ENCODE measurements at regions not wholly inside any gene's neighbourhood (a gene's known extent, or its start where the extent isn't known, plus 50 kb on each side); places are given as distances from the start of the nearest gene placed in this dataset.

- no peaks in the 10 kb centered on the region for H3K79me2 ChIP-seq (ENCODE audit: insufficient read depth, low read length)
- DNase-seq (ENCODE audit: low spot score) = no peak
- no peak overlapping the region for H3K4me2 ChIP-seq (ENCODE audit: low read depth, low read length)
- 5% methylated on average over 2 of the region's 2 CpGs for whole genome bisulfite sequencing (ENCODE audit: low lambda C conversion rate)
- no peaks in the 10 kb centered on the region for H3K4me1 ChIP-seq (ENCODE audit: insufficient read depth, low read length)
- H2AFZ ChIP-seq (ENCODE audit: low read length) = no peak overlapping the region
- in situ Hi-C loops (cut with HindIII; ENCODE audit: extremely low pct_ligation_motif_present, low pct_unique_long_range_greater_than_20kb) (no loop called here), intact Hi-C loops (cut with micrococcal nuclease; ENCODE audit: unreplicated experiment) (no loop called here)
- no TSS peak for BruUV-seq (replicated peaks)
- POLR2A ChIA-PET = no interaction called here
- CTCF ChIA-PET (ENCODE audit: low intra/inter-chr PET ratio, low total read pairs) = no interaction called here
- H4K20me1 ChIP-seq (ENCODE audit: insufficient read depth, low read length) = no peaks in the 10 kb centered on the region
- no peaks in the 10 kb centered on the region for H3K9me3 ChIP-seq (ENCODE audit: low read length)
- no peak overlapping the region for H3K9ac ChIP-seq (ENCODE audit: insufficient read depth, low read depth, low read length)
- no peak for ATAC-seq
- H3K27ac ChIP-seq (ENCODE audit: extremely low read length, insufficient read depth, low read length) = no peak overlapping the region
- H3K27me3 ChIP-seq (ENCODE audit: control insufficient read depth in 1 of 2, insufficient read depth in 2 of 2, low read length in 2 of 2) = no peaks in the 10 kb centered on the region
- FAIRE-seq = no peak
- H3K36me3 ChIP-seq (replicated peaks in 1 of 2; ENCODE audit: control insufficient read depth in 1 of 2, insufficient read depth in 2 of 2, low read length in 2 of 2) = no peaks in the 10 kb centered on the region
- H3K4me3 ChIP-seq (replicated peaks in 1 of 3; ENCODE audit: insufficient read depth in 1 of 3, low read depth in 2 of 3, low read length in 3 of 3) = no peak overlapping the region
- TF ChIP-seq MAFK (conservative IDR thresholded peaks at IDR 0.05 in 1 of 2, IDR thresholded peaks at IDR 0.05 in 1 of 2; ENCODE audit: low read length in 2 of 2) (peak in 1 of 2 experiments; percentile 28; a peak in 1 of 4 replicates), ZNF337 (CRISPR knock-in tag; IDR thresholded peaks at IDR 0.05; ENCODE audit: borderline replicate concordance, low read depth) (no peak)
These were observed 1302.1 kb upstream of the TMEFF2 start for GRCh38 chr2:193496786-193497185.

GRCh38 chr2:193482557-193482956, 1287.8 kb upstream of the TMEFF2 start:
- intact Hi-C loops (cut with micrococcal nuclease; ENCODE audit: unreplicated experiment) (no loop called here), in situ Hi-C loops (cut with HindIII; ENCODE audit: extremely low pct_ligation_motif_present, low pct_unique_long_range_greater_than_20kb) (no loop called here)
- Histone ChIP-seq H4K20me1 (ENCODE audit: insufficient read depth, low read length) (no peaks in the 10 kb centered on the region), H3K4me1 (ENCODE audit: insufficient read depth, low read length) (no peaks in the 10 kb centered on the region), H3K27ac (ENCODE audit: extremely low read length, insufficient read depth, low read length) (no peak overlapping the region), H3K4me2 (ENCODE audit: low read depth, low read length) (no peak overlapping the region), H3K9me3 (ENCODE audit: low read length) (no peaks in the 10 kb centered on the region), H3K4me3 (replicated peaks in 1 of 3; ENCODE audit: insufficient read depth in 1 of 3, low read depth in 2 of 3, low read length in 3 of 3) (no peak overlapping the region), H3K36me3 (replicated peaks in 1 of 2; ENCODE audit: control insufficient read depth in 1 of 2, insufficient read depth in 2 of 2, low read length in 2 of 2) (no peaks in the 10 kb centered on the region), H2AFZ (ENCODE audit: low read length) (no peak overlapping the region), H3K79me2 (ENCODE audit: insufficient read depth, low read length) (no peaks in the 10 kb centered on the region), H3K27me3 (ENCODE audit: control insufficient read depth in 1 of 2, insufficient read depth in 2 of 2, low read length in 2 of 2) (no peaks in the 10 kb centered on the region; a peak in 1 of 5 replicates), H3K9ac (ENCODE audit: insufficient read depth, low read depth, low read length) (no peak overlapping the region)
- no peak for TF ChIP-seq TRIM24 (CRISPR knock-in tag; IDR thresholded peaks at IDR 0.05)
- no peak for TF ChIP-seq ZFP36 (IDR thresholded peaks at IDR 0.05; ENCODE audit: borderline replicate concordance, low read depth, low read length, partially characterized antibody)
- no peak for TF ChIP-seq ZNF788 (CRISPR knock-in tag; IDR thresholded peaks at IDR 0.05; ENCODE audit: borderline replicate concordance)
- TF ChIP-seq HNRNPL (IDR thresholded peaks at IDR 0.05; ENCODE audit: low read depth, low read length) = no peak
- TF ChIP-seq ZNF20 (CRISPR knock-in tag; IDR thresholded peaks at IDR 0.05) = no peak
- TF ChIP-seq ZNF678 (CRISPR knock-in tag; IDR thresholded peaks at IDR 0.05) = no peak
- no peak for TF ChIP-seq SALL2 (CRISPR knock-in tag; IDR thresholded peaks at IDR 0.05)
- TF ChIP-seq ZNF138 (CRISPR knock-in tag; IDR thresholded peaks at IDR 0.05; ENCODE audit: low read depth) = no peak
- no peak for TF ChIP-seq PLSCR1 (CRISPR knock-in tag; IDR thresholded peaks at IDR 0.05; ENCODE audit: borderline replicate concordance)
- no peak for TF ChIP-seq MZF1 (CRISPR knock-in tag; IDR thresholded peaks at IDR 0.05; ENCODE audit: borderline replicate concordance)
- no peak for TF ChIP-seq ARID3A (IDR thresholded peaks at IDR 0.05; ENCODE audit: low read depth, low read length)
- DNase-seq (ENCODE audit: low spot score) (no peak), FAIRE-seq (no peak), ATAC-seq (no peak)
- BruUV-seq (replicated peaks) = no TSS peak
- ChIA-PET CTCF (ENCODE audit: low intra/inter-chr PET ratio, low total read pairs) (no interaction called here), POLR2A (no interaction called here)
- 66% methylated on average over 3 of the region's 3 CpGs for WGBS (ENCODE audit: low lambda C conversion rate)
